T-helper 1 cell (primary cell): ENCODE measurements at regions not wholly inside any gene's neighbourhood (a gene's known extent, or its start where the extent isn't known, plus 50 kb on each side); places are given as distances from the start of the nearest gene placed in this dataset.

Experiments used
- DNase-seq, 5 donors: peaks; one replicate each; pipeline ENCODE4 v3.0.0-alpha.2; 2012 to 2020

DNA sequence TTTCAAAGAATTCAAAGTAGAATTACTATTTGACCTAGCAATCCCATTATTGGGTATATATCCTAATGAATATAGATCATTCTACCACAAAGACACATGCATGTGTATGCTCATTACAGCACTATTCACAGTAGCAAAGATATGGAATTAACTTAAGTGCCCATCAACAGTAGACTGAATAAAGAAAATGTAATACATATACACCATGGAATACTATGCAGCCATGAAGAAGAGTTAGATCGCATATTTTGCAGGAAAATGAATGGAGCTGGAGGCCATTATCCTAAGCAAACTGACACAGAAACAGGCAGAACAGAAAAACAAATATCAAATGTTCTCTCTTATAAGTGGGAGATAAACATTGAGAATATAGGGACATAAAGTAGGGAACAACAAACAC is 519.2 kb upstream of the REG3G start:
- DNase-seq, result no peak

DNA sequence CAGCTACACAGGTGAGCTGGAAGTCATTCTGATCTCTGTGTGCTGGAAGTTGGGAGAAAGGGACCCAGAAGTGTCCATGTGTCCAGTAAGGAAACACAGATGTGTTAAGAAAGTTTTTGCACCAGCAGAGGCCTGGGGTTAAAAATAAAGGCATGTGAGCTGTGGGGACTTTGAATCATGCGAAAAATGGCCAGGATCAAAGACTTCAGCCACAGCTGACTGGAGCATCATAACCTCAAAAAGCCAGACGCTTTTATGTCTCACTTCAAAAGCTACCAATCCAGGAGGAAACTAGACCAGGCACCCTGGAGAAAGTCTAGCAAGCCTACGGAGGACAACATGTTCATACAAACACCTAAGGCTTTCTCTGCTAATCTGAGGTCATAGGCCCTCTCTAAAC is 503.6 kb upstream of the REG3G start:
- DNase-seq, result no peak

DNA sequence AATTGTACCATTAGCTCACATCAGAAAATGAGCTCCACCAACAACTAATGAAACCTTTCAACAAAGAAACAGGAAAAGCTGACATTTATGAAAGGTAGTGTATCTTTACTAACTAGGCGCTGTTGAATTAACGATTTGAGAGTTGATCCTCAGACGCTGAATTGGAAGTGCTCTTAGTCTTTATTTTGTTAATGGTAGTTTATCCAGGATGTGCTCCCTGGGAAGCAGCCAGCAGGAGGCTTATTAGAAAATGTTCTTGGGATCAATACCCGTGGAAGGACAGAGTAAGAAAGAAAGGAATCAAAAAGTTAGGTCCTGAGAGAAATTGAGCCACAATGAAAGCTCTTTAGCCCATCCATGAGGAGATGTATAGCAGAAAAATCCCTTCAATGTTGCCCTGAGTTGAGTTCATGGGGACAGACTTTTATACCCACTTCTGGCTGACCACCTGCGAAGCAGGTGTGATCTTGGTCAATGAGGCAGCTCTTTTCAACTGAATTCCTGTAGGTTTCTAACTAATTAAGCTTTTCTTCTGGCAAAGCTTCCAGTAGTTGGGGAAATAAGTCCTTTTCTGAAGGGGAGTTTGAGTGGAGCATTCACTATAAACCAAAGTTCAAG is 492.6 kb upstream of the REG3G start:
- DNase-seq, result no peak

DNA sequence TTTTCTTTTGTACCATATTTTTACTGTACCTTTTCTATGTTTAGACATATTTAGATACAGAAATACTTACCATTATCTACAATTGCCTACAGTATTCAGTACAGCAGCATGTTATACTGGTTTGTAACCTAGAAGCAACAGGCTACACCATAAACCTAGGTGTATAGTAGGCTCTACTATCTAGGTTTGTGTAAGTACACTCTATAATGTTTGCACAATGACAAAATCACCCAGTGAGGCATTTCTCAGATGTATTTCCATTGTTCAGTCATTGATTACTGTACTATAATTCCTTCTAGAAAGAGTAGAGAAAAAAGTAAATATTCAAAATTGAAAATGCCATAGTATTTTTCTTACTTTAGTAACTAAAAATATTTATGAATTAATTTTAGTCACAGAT is 490.1 kb upstream of the REG3G start:
- no peak for DNase-seq

DNA sequence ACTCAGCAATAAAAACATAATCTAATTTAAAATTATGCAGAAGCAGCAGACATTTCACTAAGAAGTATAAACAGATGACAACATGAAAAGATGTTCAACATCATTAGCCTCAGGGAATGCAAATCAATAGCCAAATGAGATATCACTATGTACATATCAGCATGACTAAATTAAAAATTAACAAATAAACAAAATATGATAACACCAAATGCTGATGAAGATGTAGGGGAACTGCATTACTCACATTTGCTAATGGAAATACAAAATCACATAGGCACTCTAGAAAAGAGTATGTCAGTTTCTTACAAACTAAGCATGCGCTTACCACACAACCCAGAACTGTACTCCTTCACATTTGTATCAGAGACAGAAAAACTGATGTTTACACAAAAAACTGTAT is 487.2 kb upstream of the REG3G start:
- no peak for DNase-seq

DNA sequence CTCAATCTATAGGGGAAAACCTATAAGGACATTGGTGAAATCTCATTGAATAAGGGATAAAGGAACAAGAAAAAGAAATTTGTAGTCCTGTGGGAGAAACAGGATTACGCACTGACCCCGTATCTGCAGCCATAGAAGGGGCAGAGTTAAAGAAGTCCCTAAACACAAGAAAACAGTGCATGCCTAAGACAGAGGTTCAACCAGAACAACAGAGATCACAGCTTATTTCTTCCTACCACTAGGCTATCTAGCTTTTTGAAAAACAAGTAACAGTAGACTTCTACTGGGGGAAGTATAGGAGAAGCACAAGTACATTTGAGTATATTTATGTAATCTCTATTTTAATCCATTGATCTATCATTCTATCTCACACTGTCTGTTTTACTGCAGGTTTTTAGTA is 485.2 kb upstream of the REG3G start:
- no peak for DNase-seq

DNA sequence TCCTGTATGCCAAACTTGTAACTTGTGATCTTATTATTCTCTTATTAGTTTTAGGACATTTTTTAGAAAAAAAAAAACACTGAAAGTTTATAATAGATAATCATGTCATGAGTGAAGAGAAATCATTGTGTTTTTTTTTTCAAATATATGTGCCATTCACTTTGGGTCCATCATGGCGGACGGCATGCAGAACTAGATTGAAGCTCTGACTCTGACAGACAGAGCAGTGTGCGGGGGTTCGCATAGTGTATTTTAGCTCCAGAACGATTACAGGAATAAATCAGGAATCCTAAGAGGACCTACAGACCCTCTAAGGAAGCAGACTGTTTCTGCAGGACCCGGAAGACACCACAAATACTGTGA is 484.4 kb upstream of the REG3G start:
- DNase-seq, result no peak

DNA sequence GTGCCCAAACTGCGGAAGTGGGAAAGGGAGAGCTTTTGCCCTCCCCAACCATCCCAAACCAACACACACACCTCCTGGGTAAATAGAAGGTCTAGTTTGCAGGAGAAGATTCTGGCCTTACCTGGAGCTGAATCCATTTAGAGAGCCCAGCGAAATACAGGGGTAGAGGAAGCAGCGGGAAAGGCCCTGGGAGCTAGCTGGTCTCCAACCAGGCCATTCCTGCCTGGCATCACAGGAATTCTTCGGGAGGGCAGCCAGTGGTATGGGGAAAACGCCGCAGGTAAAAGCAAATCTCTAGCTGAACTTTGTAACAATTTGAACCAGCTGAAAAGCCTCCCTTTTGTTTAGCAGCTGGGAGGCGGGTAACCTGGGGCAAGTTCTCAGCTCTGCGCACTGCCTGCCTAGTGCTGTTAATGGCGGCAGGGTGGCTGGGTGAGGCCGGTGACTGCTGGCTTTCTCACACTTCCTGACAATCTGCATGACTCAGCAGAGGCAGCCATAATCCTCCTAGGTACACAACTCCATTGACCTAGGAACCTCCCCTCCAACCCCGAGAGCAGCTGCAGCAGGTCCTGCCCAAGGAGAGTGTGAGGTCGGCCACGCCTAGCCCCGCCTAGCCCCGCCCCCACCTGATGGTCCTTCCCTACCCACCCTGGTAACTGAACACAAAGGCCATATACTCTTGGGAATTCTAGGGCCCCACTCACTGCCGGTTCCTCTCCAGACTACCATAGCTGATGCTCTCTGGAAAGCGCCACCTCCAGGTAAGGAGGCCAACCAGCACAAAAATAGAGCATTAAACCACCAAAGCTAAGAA is 483.8 kb upstream of the REG3G start:
- no peak for DNase-seq

DNA sequence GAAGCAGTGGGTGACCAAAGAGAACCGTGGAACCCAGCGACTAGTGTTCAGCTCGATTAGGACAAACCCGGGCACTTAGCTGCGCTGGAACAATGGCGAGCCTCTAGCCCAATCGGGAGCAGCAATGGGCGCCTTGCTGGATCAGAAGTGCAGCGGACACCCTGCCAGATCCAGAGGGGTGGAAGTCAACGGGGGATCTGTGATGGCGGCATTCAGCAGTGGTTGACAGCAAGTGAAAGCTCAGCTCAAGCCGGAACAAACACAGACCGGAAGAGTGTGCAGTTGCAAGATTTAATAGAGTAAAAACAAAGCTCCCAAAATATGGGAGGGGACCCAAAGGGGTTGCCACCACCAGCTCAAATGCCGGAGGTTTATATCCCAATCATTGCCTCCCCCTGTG is 478.7 kb upstream of the REG3G start:
- no peak for DNase-seq

DNA sequence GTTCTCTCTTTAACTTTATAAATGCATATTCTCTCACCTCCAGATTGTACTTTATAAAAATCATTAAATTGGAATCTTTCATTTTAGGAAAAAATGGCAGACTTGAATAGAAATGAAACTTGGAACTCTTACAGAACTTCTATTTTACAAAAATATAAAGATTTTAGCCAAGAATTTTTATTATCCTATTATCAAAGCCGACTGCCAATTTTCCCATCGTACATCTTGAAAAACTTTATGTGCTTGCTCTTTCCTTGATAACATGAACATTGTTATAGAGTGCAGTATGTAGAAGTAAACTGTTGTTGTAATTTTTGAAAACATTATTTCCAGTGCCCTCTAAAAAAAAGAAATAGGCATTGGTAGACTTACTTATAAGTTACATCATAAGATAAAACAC is 475.7 kb upstream of the REG3G start:
- no peak for DNase-seq

DNA sequence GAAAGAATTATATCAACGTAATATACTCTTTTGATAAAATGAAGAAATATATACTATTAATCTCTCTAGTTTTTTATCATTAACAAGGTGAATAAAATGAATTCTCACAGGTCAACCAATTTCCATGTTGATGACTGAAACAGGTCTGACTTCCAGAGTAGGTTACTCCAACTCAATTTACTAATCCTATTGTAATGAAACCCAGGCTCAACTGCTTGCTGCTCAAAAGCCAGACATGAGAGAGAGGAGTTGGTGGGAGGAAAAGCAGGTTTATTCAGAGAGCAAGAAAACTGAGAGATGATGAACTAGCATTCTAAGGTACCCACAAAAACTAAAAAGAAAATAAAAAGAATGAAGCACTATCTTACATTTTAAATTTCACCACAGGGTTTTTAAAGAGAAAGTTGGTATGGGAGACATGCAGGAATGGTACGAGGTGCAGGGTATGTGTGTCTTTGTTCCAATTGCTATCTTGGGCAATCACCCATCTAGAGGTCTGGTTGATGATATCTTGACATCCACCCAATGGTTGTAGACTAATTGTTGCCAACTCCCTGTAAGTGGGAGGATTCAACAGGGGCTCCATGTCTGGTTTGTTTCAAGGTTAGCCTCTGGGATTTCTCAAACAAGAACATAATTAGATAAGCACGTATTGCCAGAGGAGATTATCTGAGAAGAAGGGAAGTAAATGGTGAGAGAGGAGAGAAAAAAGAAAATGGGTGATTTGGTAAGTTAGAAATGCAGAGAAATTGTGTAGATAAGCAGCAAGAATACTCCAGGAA is 471.4 kb upstream of the REG3G start:
- DNase-seq, result no peak

DNA sequence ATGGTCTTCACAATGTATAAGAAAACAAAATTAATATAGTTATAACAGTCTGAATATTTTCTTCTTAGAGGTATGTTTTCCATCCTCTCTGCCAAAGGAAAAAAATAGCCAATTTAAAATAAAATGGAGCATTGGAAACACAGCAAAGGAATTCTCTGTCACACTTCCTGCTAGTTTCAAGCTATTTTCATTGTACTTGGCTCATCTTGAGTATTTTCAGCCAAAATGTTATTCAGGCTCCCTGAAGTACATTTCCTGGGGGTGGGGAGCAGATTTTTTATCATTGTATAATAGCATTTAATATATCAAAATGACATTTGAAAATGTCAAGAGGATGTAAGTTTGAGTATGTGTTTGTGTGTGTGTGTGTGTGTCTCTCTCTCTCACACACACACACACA is 463.6 kb upstream of the REG3G start:
- no peak for DNase-seq

DNA sequence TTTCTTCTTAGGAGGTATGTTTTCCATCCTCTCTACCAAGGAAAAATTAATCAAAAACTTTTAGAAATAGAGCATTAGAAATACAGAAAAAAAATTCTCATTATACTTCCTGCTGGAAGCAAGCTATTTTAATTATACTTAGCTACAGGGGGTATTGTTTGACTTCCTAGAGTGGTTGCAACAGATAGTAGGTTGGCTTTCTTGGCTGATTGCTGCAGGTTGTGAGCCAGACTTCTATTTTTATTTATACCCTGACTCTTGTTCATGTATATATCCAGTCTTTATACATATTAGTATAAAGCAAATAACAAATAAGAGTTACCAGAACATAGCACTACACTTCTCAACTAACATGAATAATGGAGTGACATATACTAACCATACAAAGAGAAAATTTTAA is 460.8 kb upstream of the REG3G start:
- no peak for DNase-seq

DNA sequence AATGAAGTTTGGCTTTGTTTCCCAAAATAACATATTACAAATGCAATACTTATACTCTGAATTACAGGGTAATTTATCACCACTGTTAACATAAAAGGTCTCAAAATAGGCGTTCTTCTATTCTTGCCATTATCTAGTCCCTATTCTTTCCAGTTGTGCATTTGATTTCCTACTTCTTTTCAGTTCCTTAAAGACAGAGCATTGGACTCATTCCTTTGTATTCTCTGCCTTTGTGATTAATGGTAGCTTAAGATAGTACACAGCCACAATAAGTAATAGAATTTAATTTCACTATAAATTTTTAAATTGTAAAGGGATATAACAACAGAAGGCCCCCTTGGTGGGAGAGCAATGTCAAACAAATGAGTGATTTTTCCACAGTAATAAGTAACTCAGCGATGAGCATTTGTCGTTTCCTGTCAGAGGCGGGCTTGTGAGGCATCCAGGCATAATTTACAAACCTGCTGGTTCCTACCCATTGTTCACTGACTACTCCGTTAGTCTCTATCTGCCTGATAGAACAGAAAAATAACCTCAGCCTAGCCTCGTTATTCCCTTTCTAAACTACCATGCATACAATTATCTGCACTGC is 456.6 kb upstream of the REG3G start:
- DNase-seq, result no peak

DNA sequence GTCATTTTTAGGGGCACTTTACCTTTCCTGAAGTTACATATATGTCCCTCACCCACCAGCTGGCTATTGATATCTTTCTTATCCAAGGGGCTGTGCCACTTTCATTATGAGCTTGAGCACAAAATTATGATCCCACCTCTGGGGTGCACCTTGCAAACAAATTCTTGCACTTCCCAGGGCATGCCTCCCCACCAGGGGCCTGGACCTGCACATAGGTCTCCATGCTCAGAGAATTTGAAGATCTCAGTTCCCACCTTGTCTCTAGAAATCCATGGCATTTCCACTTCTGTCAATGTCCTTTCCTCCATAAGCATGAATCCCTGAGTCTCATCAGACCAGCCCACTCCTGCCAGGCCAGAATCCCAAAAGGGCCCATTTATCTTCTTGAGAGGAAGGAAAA is 449.1 kb upstream of the REG3G start:
- no peak for DNase-seq

DNA sequence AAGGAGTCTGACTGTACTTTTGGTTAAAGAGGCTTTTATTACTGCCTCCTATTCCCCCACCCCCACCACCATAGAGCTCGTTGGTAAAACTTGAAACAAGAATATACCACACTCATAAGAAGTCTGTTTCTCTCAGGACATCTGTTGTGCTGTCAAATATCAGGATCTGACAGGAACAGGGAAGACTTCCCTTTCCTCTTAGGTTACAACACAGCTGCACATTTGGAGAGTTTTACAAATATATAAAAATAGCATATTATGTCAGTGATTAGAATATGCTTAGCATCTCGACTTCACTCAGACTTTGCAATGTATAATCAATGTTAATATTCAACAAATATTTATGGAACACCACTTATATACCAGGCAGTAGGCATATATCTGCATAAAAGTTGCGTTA is 439.6 kb upstream of the REG3G start:
- DNase-seq, result no peak

DNA sequence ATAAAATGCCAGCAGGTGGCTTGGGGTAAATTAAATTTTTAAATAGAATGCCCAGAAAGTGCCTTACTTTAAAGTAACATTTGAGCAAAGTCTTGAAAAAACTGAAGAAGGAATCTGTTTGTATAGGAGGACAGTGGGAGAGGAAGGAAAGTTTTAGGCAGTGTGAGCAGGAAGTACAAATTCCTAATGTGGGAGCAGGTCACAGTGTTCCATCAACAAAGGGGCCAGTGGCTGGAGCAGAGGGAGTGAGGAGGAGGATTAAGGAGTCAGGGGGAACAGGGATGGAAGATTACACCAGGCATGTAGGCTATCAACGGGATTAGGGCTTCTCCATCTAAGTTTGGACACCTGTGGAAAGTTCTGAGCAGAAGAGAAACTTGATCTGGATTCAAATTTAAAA is 439.2 kb upstream of the REG3G start:
- DNase-seq, result no peak

DNA sequence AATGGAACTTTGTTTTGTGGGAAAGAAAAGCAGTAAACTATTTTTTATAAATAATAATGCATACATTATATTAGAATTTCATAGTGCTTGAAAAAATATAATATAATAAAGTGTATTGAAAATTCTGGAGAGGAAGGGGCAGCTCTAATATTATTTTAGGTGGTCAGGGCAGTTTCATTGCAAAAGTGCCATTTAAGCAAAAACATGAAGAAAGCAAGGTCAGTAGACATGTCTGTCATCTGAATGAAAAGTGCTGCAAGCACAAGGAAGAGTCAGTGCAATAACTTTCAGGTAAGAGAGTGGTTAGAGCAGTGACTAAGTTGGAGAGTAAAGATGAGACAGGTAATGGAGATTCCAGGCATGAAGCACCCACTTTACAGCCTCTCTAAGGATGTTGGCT is 435.6 kb upstream of the REG3G start:
- DNase-seq, result no peak

DNA sequence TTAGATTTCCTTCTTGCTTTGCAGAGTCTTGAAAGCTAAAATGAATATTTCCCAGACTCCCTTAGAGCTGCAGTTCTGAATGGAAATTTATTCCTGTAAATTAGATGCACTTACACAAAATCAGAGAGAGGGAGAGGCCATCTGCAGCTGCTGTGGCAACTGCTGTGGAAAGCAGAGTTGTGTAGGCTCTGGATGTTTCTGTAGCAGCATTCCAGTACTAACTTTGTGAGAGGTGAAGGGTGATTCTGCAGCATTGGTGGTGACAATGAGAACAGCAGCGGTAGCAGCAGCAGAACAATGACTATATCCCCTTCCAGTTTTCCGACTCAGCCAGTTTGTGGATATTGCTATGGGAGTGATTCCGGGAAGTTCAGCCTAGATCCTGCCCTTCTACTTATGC is 433.0 kb upstream of the REG3G start:
- DNase-seq, result no peak

DNA sequence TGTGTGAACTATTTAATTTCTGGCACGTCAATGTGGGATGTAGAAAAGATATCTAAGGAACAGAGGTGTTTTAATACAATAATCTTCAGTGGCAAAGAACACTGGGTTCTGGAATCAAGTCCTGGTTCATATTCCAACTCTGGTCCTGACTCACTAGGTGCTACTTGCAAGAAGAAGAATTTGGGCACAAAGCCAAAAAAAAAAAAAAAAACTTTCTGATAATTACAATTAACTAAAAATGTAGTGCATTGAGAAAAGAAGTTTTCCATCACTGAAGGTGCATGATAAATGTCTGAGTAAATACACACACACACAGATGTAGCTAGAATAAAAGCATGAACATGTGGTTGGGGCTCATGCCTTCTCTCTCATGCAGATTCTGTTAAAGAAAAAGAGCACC is 424.4 kb upstream of the REG3G start:
- no peak for DNase-seq

DNA sequence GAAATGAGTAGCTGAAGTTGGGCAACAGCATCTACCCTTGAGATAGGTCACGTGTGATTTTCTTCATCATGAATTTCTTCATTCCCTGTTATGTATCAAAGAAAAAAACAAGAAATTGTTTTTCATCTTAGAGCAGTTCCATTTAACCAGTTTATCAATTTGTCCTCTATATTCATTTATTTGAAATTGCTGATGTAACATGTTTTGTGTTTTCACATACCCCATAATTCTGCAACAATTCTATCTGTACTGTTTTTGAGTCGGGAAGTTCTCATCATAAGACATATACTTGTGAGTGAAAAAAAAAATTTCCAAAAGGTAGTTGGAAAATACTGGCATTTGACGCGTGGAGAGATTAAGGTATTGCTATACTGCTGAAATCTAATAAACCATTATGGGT is 422.6 kb upstream of the REG3G start:
- no peak for DNase-seq

DNA sequence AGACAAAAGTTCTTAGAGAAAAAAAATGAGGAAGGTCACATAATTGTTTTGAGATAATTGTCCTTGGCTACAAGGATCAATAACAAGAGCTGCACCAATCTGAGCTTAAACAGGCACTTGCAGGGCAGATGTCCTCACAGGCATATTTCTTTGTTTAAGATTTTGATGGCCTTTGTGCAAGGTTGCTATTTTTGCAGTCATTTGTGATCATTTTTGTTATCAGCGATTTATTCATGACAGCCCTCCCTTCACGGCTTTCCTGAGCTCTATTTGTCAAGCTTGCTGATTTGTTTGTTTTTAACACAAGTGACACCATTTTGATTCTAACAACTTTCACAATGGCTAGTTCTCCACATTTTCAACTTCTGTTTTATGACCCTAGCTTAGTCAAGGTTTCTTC is 418.6 kb upstream of the REG3G start:
- DNase-seq, result no peak

DNA sequence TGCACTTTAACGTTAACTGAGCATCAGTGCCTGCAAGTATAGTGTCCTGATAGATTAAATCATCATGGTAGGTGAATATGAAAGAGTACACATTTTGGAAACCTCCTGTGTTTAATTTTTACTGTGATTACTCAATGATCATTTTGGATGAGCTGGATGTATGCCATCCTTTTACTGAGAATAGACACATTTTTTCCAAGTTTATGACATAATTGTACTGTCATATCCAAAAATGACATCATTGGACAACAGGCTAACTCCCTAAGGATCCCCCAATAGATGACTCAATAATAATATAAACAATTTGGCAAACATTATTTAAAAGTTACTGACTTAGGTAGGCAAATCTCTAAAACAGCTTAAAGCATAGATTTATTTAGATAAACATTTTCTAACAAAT is 410.8 kb upstream of the REG3G start:
- no peak for DNase-seq

DNA sequence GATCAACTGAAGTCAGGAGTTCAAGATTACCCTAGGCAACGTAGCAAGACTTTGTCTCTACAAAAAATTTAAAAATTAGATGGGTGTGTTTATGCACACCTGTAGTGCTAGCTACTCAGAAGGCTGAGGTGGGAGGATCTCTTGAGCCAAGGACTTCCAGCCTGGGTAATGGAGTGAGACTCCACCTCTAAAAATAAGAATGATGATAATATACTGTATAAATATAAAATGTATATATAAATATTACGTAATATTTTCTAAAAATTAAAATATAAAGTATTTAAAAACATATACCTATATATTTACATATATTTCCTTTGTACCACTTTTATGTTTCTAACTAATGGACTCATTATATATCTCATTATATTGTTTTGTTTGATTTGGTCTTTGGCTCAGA is 409.5 kb upstream of the REG3G start:
- DNase-seq, result no peak
